HG03103 (cell line): ENCODE measurements at regions not wholly inside any gene's neighbourhood (a gene's known extent, or its start where the extent isn't known, plus 50 kb on each side); places are given as distances from the start of the nearest gene placed in this dataset.

Experiments used
- ATAC-seq: cut with Tn5 transposase; IDR thresholded peaks from one replicate; pipeline ENCODE4 v1.9.1; 2021; ENCODE audit warnings: low read depth; ENCODE audit not compliant: unreplicated experiment

GRCh38 chr9:38287420-38287985 is 105.0 kb upstream of the ALDH1B1 start:
- no peak for ATAC-seq

- no peak for ATAC-seq
Measured at GRCh38 chr9:38286766-38287165, 105.7 kb upstream of the ALDH1B1 start.

- ATAC-seq, result no peak
Measured at GRCh38 chr9:38286357-38286756, 106.1 kb upstream of the ALDH1B1 start.

- no peak for ATAC-seq
Measured at GRCh38 chr9:38285236-38285635, 107.3 kb upstream of the ALDH1B1 start.

GRCh38 chr9:38284588-38285051 is 107.9 kb upstream of the ALDH1B1 start:
- ATAC-seq, result no peak

GRCh38 chr9:38284039-38284575 is 108.4 kb upstream of the ALDH1B1 start:
- no peak for ATAC-seq

- ATAC-seq, result no peak
Measured at GRCh38 chr9:38282756-38283155, 109.7 kb upstream of the ALDH1B1 start.

GRCh38 chr9:38281917-38282316 is 110.6 kb upstream of the ALDH1B1 start:
- no peak for ATAC-seq

GRCh38 chr9:38281196-38281595 is 111.3 kb upstream of the ALDH1B1 start:
- ATAC-seq, result no peak

GRCh38 chr9:38280251-38280800 is 112.2 kb upstream of the ALDH1B1 start:
- ATAC-seq, result no peak

- no peak for ATAC-seq
Measured at GRCh38 chr9:38278931-38279679, 113.4 kb upstream of the ALDH1B1 start.

- no peak for ATAC-seq
Measured at GRCh38 chr9:38278457-38278856, 114.0 kb upstream of the ALDH1B1 start.

GRCh38 chr9:38277601-38278200 is 114.8 kb upstream of the ALDH1B1 start:
- no peak for ATAC-seq

GRCh38 chr9:38276771-38277439 is 115.6 kb upstream of the ALDH1B1 start:
- no peak for ATAC-seq

GRCh38 chr9:38274800-38275199 is 117.7 kb upstream of the ALDH1B1 start:
- no peak for ATAC-seq

- ATAC-seq, result no peak
Measured at GRCh38 chr9:38272710-38273109, 119.8 kb upstream of the ALDH1B1 start.

- no peak for ATAC-seq
Measured at GRCh38 chr9:38271666-38272241, 120.7 kb upstream of the ALDH1B1 start.

GRCh38 chr9:38269775-38270174 is 122.7 kb upstream of the ALDH1B1 start:
- no peak for ATAC-seq

- ATAC-seq, result no peak
Measured at GRCh38 chr9:38263532-38263931, 129.0 kb upstream of the ALDH1B1 start.

GRCh38 chr9:38259519-38260218 is 132.8 kb upstream of the ALDH1B1 start:
- no peak for ATAC-seq
